ENCODE measurements at regions not wholly inside any gene's neighbourhood (a gene's known extent, or its start where the extent isn't known, plus 50 kb on each side); places are given as distances from the start of the nearest gene placed in this dataset.

- no peak for TF ChIP-seq CBX8 (IDR thresholded peaks at IDR 0.05)
- TF ChIP-seq NR3C1 (IDR thresholded peaks at IDR 0.05), result no peak
- no peak for TF ChIP-seq HOXB13 (CRISPR knock-in tag; IDR thresholded peaks at IDR 0.05; ENCODE audit: low read depth)
- no peak for TF ChIP-seq FOSL2 (IDR thresholded peaks at IDR 0.05)
- TF ChIP-seq FOSL2 (CRISPR knock-in tag; IDR thresholded peaks at IDR 0.05), result no peak
- TF ChIP-seq MAFK (IDR thresholded peaks at IDR 0.05; ENCODE audit: partially characterized antibody), result no peak
- TF ChIP-seq NFE2L2 (conservative IDR thresholded peaks at IDR 0.05; ENCODE audit: low read length), result no peak
- no peak for TF ChIP-seq BHLHE40 (IDR thresholded peaks at IDR 0.05; ENCODE audit: low read depth, low read length)
- no peak for TF ChIP-seq RFX5 (IDR thresholded peaks at IDR 0.05)
- Histone ChIP-seq H3K4me2 (no peak overlapping the region), H3K4me1 (no peaks in the 10 kb centered on the region), H3K27ac (no peak overlapping the region), H3K9me3 (no peaks in the 10 kb centered on the region), H3K4me3 (no peak overlapping the region)
- 27% methylated on average over 3 of the region's 4 CpGs for WGBS (ENCODE audit: missing lambda C conversion rate)
- CTCF ChIA-PET, result no interaction called here
- POLR2A ChIA-PET, result no interaction called here
- no peak for FAIRE-seq
- ATAC-seq, result no peak
- DNase-seq (ENCODE audit: low read depth in 1 of 2, low spot score in 1 of 2), result no peak
Measured at GRCh38 chr1:30135698-30136097, 587.7 kb downstream of the MATN1 start.

GRCh38 chr1:30134466-30135217, 588.7 kb downstream of the MATN1 start:
- ChIA-PET CTCF (no interaction called here), POLR2A (no interaction called here)
- Histone ChIP-seq H3K9me3 (no peaks in the 10 kb centered on the region), H3K27ac (no peak overlapping the region), H3K4me2 (no peak overlapping the region), H3K4me1 (no peaks in the 10 kb centered on the region), H3K4me3 (no peak overlapping the region)
- TF ChIP-seq ZSCAN20 (CRISPR knock-in tag; IDR thresholded peaks at IDR 0.05) (no peak), CHD4 (IDR thresholded peaks at IDR 0.05; ENCODE audit: borderline replicate concordance) (no peak), CTCF (IDR thresholded peaks at IDR 0.05) (no peak), ZFP36 (IDR thresholded peaks at IDR 0.05; ENCODE audit: borderline replicate concordance, partially characterized antibody) (no peak), HOXA7 (CRISPR knock-in tag; IDR thresholded peaks at IDR 0.05) (no peak), FOSL2 (IDR thresholded peaks at IDR 0.05) (no peak), FOSL2 (CRISPR knock-in tag; IDR thresholded peaks at IDR 0.05) (no peak), MAZ (IDR thresholded peaks at IDR 0.05; ENCODE audit: borderline replicate concordance, low read depth, low read length) (no peak), ZC3H11A (IDR thresholded peaks at IDR 0.05) (no peak), JUNB (IDR thresholded peaks at IDR 0.05) (no peak), SMC3 (IDR thresholded peaks at IDR 0.05) (no peak), EP300 (IDR thresholded peaks at IDR 0.05) (no peak), HMGXB4 (CRISPR knock-in tag; IDR thresholded peaks at IDR 0.05; ENCODE audit: borderline replicate concordance) (no peak), HES2 (IDR thresholded peaks at IDR 0.05) (no peak), MAX (IDR thresholded peaks at IDR 0.05) (no peak)
- FAIRE-seq (no peak), DNase-seq (ENCODE audit: low read depth in 1 of 2, low spot score in 1 of 2) (no peak), ATAC-seq (no peak)
- WGBS (ENCODE audit: missing lambda C conversion rate), result 39% methylated on average over 13 of the region's 18 CpGs
